Hepatocyte (in vitro differentiated cells): ENCODE measurements at regions not wholly inside any gene's neighbourhood (a gene's known extent, or its start where the extent isn't known, plus 50 kb on each side); places are given as distances from the start of the nearest gene placed in this dataset.

Experiments
- EZH2 ChIP-seq: fragments of 200-600 bp; sonication (generic); IDR thresholded peaks from 2 replicates; pipeline ENCODE4 v1.6.1; 2016; ENCODE audit warnings: antibody characterized with exemption, mild to moderate bottlenecking, borderline replicate concordance
- TF ChIP-seq, protein P1 (sequence below): fragments of 200-600 bp; sonication (generic); IDR thresholded peaks from 2 replicates; pipeline ENCODE4 v1.5.1; 2016; ENCODE audit warnings: antibody characterized with exemption, mild to moderate bottlenecking; ENCODE audit not compliant: poor library complexity

DNA sequence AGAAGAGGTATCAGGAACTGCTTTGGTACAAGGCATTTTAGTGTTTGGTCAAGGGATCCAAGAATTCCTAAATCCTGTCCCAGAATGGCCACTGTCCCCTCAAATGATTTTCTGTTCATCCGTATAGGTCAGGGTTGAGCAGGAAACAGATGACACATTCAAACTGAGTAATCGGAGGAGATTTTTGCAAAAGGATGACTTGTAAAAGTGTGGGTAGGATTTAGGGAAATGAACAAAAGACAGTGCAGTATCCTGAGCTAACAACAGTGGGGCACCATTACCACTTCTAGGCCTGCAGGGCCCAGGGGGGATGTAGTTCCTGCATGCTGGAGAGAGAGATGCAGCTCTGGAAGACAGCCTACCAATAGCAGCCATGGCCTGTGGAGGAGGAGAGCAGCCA is 290.1 kb downstream of the ZSWIM6 start:
- TF ChIP-seq EZH2 = no peak
- TF ChIP-seq, protein P1, sequence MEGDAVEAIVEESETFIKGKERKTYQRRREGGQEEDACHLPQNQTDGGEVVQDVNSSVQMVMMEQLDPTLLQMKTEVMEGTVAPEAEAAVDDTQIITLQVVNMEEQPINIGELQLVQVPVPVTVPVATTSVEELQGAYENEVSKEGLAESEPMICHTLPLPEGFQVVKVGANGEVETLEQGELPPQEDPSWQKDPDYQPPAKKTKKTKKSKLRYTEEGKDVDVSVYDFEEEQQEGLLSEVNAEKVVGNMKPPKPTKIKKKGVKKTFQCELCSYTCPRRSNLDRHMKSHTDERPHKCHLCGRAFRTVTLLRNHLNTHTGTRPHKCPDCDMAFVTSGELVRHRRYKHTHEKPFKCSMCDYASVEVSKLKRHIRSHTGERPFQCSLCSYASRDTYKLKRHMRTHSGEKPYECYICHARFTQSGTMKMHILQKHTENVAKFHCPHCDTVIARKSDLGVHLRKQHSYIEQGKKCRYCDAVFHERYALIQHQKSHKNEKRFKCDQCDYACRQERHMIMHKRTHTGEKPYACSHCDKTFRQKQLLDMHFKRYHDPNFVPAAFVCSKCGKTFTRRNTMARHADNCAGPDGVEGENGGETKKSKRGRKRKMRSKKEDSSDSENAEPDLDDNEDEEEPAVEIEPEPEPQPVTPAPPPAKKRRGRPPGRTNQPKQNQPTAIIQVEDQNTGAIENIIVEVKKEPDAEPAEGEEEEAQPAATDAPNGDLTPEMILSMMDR = no peak
